ENCODE measurements at regions not wholly inside any gene's neighbourhood (a gene's known extent, or its start where the extent isn't known, plus 50 kb on each side); places are given as distances from the start of the nearest gene placed in this dataset.

GRCh38 chr4:151573945-151574344 is 165.0 kb downstream of the FHIP1A start:
- Histone ChIP-seq H3K9me3 (ENCODE audit: control insufficient read depth in 4 of 4, low read length in 3 of 4) (no peaks in the 10 kb centered on the region), H3K4me3 (ENCODE audit: low read depth in 1 of 3, low read length in 3 of 3) (no peak overlapping the region), H3K27ac (ENCODE audit: low read depth in 1 of 2, low read length in 2 of 2) (no peak overlapping the region), H3K9ac (ENCODE audit: low read depth in 1 of 2, low read length in 2 of 2) (no peak overlapping the region), H3K36me3 (ENCODE audit: control insufficient read depth in 4 of 4, insufficient read depth in 3 of 4, low read depth in 1 of 4, low read length in 3 of 4) (no peaks in the 10 kb centered on the region), H3K27me3 (ENCODE audit: control insufficient read depth in 4 of 4, insufficient read depth in 4 of 4, low read length in 3 of 4) (no peaks in the 10 kb centered on the region), H3K4me1 (ENCODE audit: control insufficient read depth in 4 of 4, insufficient read depth in 4 of 4, low read length in 3 of 4) (no peaks in the 10 kb centered on the region)
- 90% methylated on average over 1 of the region's 1 CpG for WGBS
- TF ChIP-seq JUND (IDR thresholded peaks at IDR 0.05) (no peak), ZBTB33 (IDR thresholded peaks at IDR 0.05) (no peak), EGR1 (IDR thresholded peaks at IDR 0.05; ENCODE audit: low read depth in 2 of 2) (no peak), HNF4G (IDR thresholded peaks at IDR 0.05) (no peak), RXRA (IDR thresholded peaks at IDR 0.05) (no peak), YY1 (IDR thresholded peaks at IDR 0.05) (no peak), MAX (IDR thresholded peaks at IDR 0.05) (no peak)
- DNase-seq (ENCODE audit: low spot score) = no peak

GRCh38 chr4:151574968-151575367 is 166.0 kb downstream of the FHIP1A start:
- no peaks in the 10 kb centered on the region for H3K4me1 ChIP-seq (ENCODE audit: control insufficient read depth in 4 of 4, insufficient read depth in 4 of 4, low read length in 3 of 4)
- H3K9me3 ChIP-seq (ENCODE audit: control insufficient read depth in 4 of 4, low read length in 3 of 4) = no peaks in the 10 kb centered on the region
- TF ChIP-seq REST (IDR thresholded peaks at IDR 0.05) (no peak), YY1 (IDR thresholded peaks at IDR 0.05) (no peak)
- no peaks in the 10 kb centered on the region for H3K36me3 ChIP-seq (ENCODE audit: control insufficient read depth in 4 of 4, insufficient read depth in 3 of 4, low read depth in 1 of 4, low read length in 3 of 4)
- H3K9ac ChIP-seq (ENCODE audit: low read depth in 1 of 2, low read length in 2 of 2) = no peak overlapping the region
- no peak overlapping the region for H3K27ac ChIP-seq (ENCODE audit: low read depth in 1 of 2, low read length in 2 of 2)
- H3K27me3 ChIP-seq (ENCODE audit: control insufficient read depth in 4 of 4, insufficient read depth in 4 of 4, low read length in 3 of 4) = no peaks in the 10 kb centered on the region
- no peak overlapping the region for H3K4me3 ChIP-seq (ENCODE audit: low read depth in 1 of 3, low read length in 3 of 3)
- DNase-seq (ENCODE audit: low spot score) = no peak

- no peak for DNase-seq (ENCODE audit: low spot score)
- 91% methylated on average over 3 of the region's 3 CpGs for WGBS
- no peak overlapping the region for H3K4me3 ChIP-seq (ENCODE audit: low read depth in 1 of 3, low read length in 3 of 3)
- TF ChIP-seq RXRA (IDR thresholded peaks at IDR 0.05) (no peak), GABPA (IDR thresholded peaks at IDR 0.05 in 1 of 2, conservative IDR thresholded peaks at IDR 0.05 in 1 of 2) (no peak), NR2F2 (IDR thresholded peaks at IDR 0.05) (no peak), CTCF (IDR thresholded peaks at IDR 0.05; ENCODE audit: low read depth, low read length, missing input control) (no peak), YY1 (IDR thresholded peaks at IDR 0.05) (no peak), HNF4G (IDR thresholded peaks at IDR 0.05) (no peak), ATF3 (IDR thresholded peaks at IDR 0.05) (no peak), SP1 (IDR thresholded peaks at IDR 0.05) (no peak), TAF1 (conservative IDR thresholded peaks at IDR 0.05) (no peak), ZBTB33 (IDR thresholded peaks at IDR 0.05) (no peak), RAD21 (IDR thresholded peaks at IDR 0.05) (no peak), FOXA2 (IDR thresholded peaks at IDR 0.05) (no peak), MAX (IDR thresholded peaks at IDR 0.05) (no peak)
- no peaks in the 10 kb centered on the region for H3K9me3 ChIP-seq (ENCODE audit: control insufficient read depth in 4 of 4, low read length in 3 of 4)
- H3K4me1 ChIP-seq (ENCODE audit: control insufficient read depth in 4 of 4, insufficient read depth in 4 of 4, low read length in 3 of 4) = no peaks in the 10 kb centered on the region
- H3K36me3 ChIP-seq (ENCODE audit: control insufficient read depth in 4 of 4, insufficient read depth in 3 of 4, low read depth in 1 of 4, low read length in 3 of 4) = no peaks in the 10 kb centered on the region
- H3K27ac ChIP-seq (ENCODE audit: low read depth in 1 of 2, low read length in 2 of 2) = no peak overlapping the region
- H3K27me3 ChIP-seq (ENCODE audit: control insufficient read depth in 4 of 4, insufficient read depth in 4 of 4, low read length in 3 of 4) = no peaks in the 10 kb centered on the region
- no peak overlapping the region for H3K9ac ChIP-seq (ENCODE audit: low read depth in 1 of 2, low read length in 2 of 2)
Observed at GRCh38 chr4:151575646-151576045, 166.7 kb downstream of the FHIP1A start.
